Lower leg skin (tissue), 4 donors: ENCODE measurements at regions not wholly inside any gene's neighbourhood (a gene's known extent, or its start where the extent isn't known, plus 50 kb on each side); places are given as distances from the start of the nearest gene placed in this dataset.

ENCODE experiments used
- DNase-seq, 2 donors: peaks; one replicate each; pipeline ENCODE4 v3.0.0-alpha.2; 2019; ENCODE audit warnings: low spot score in 2 of 2
- H3K4me3 ChIP-seq: fragments of 200-600 bp; sonication (generic); 2 replicates; pipeline ENCODE4 v1.5.1; 2017; ENCODE audit warnings: mild to moderate bottlenecking, low read depth; ENCODE audit not compliant: poor library complexity, severe bottlenecking
- CTCF ChIP-seq, 3 donors: fragments of 450-650 bp; IDR thresholded peaks; one replicate each; pipeline ENCODE4 v1.5.1; 2016; ENCODE audit warnings: antibody characterized with exemption in 3 of 3, mild to moderate bottlenecking in 3 of 3, moderate library complexity in 2 of 3
- POLR2A ChIP-seq, 2 donors: fragments of 450-650 bp; IDR thresholded peaks; one replicate each; pipeline ENCODE4 v1.6.1; 2016 to 2017; ENCODE audit warnings: antibody characterized with exemption in 2 of 2, mild to moderate bottlenecking in 1 of 2, moderate library complexity in 1 of 2
- WGBS, 2 donors: methylation state at CpG; one replicate each; pipeline ENCODE4 v1.1.5; 2018; 5-methylcytosine and 5-hydroxymethylcytosine counted together
- intact Hi-C: fragments of 100-400 bp; cut with DNase I; formaldehyde crosslinking; loops from one replicate; pipeline ENCODE4 v1.15.0; 2023; ENCODE audit warnings: low total_unique reads

GRCh38 chr3:159831466-159831865 lies 157.2 kb upstream of the IL12A start:
- TF ChIP-seq CTCF (IDR thresholded peaks at IDR 0.05), result no peak
- TF ChIP-seq POLR2A (IDR thresholded peaks at IDR 0.05), result no peak

GRCh38 chr3:159832024-159832423 lies 156.6 kb upstream of the IL12A start:
- 81% methylated on average over 2 of the region's 2 CpGs for WGBS, 2 donors
- no peak for DNase-seq
- intact Hi-C loops, result no loop called here
- no peak overlapping the region for H3K4me3 ChIP-seq
- TF ChIP-seq CTCF (IDR thresholded peaks at IDR 0.05) (no peak), POLR2A (IDR thresholded peaks at IDR 0.05) (no peak)

More at GRCh38 chr3:159831466-159831865, 157.2 kb upstream of the IL12A start:
- 86 to 91% methylated on average over 2 of the region's 2 CpGs for WGBS, 2 donors
- intact Hi-C loops, result no loop called here
- no peak overlapping the region for H3K4me3 ChIP-seq
- no peak for DNase-seq

- DNase-seq, result no peak
- intact Hi-C loops, result no loop called here
- H3K4me3 ChIP-seq, result no peak overlapping the region
- WGBS, 2 donors, result 93 to 96% methylated on average over 1 of the region's 1 CpG
- TF ChIP-seq POLR2A (IDR thresholded peaks at IDR 0.05), result no peak
- no peak for TF ChIP-seq CTCF (IDR thresholded peaks at IDR 0.05)
These were observed 153.5 kb upstream of the IL12A start for GRCh38 chr3:159835126-159835525.

GRCh38 chr3:159837725-159838124 lies 150.9 kb upstream of the IL12A start:
- no peak overlapping the region for H3K4me3 ChIP-seq
- no peak for DNase-seq
- intact Hi-C loops, result no loop called here
- TF ChIP-seq POLR2A (IDR thresholded peaks at IDR 0.05), result no peak
- WGBS, 2 donors, result 65 to 75% methylated on average over 3 of the region's 3 CpGs

GRCh38 chr3:159838938-159839337 lies 149.7 kb upstream of the IL12A start:
- intact Hi-C loops, result no loop called here
- 81 to 85% methylated on average over 2 of the region's 2 CpGs for WGBS, 2 donors
- TF ChIP-seq CTCF (IDR thresholded peaks at IDR 0.05) (no peak), POLR2A (IDR thresholded peaks at IDR 0.05) (no peak)
- no peak for DNase-seq
- H3K4me3 ChIP-seq, result no peak overlapping the region

GRCh38 chr3:159839561-159840379 lies 148.9 kb upstream of the IL12A start, which contains the start of gene SCHIP1:
SCHIP1 (plus strand) TSS chr3:159839861.
- no peak for DNase-seq
- no peak within 1 kb of the TSS for H3K4me3 ChIP-seq
- intact Hi-C loops, result no loop called here
- WGBS, 2 donors, result 69 to 70% methylated on average over 30 of the region's 30 CpGs
- TF ChIP-seq CTCF (IDR thresholded peaks at IDR 0.05) (no peak), POLR2A (IDR thresholded peaks at IDR 0.05) (no peak)
